GM12878 (cell line): ENCODE measurements at regions not wholly inside any gene's neighbourhood (a gene's known extent, or its start where the extent isn't known, plus 50 kb on each side); places are given as distances from the start of the nearest gene placed in this dataset.

ENCODE experiments used
- ATAC-seq: fragments of 200-7000 bp; cut with Tn5 transposase; 3 replicates; pipeline ENCODE4 v1.9.1; 2020; ENCODE audit warnings: mild to moderate bottlenecking, moderate library complexity
- BruUV-seq: library from RNA; stranded (reverse); fragments of 400-500 nt; replicated peaks from 2 replicates; lab custom pipeline; 2021; lab: Mats Ljungman, UMichigan
- CTCF ChIA-PET: fragments of 300-600 bp; sonication (Branson Sonifier 250); formaldehyde crosslinking; extraction: SDS; loops from one replicate; lab custom pipeline; 2021; ENCODE audit warnings: inconsistent platforms; lab: Yijun Ruan, JAX
- POLR2A ChIA-PET: fragments of 350-600 bp; formaldehyde crosslinking; extraction: SDS; loops from one replicate; lab custom pipeline; 2021; ENCODE audit warnings: inconsistent platforms; lab: Charles Lee
- RAD21 ChIA-PET: fragments of 300-600 bp; sonication (Branson Sonifier 250); formaldehyde crosslinking; loops from one replicate; lab custom pipeline; 2023; ENCODE audit warnings: antibody characterized with exemption; ENCODE audit not compliant: unreplicated experiment; lab: Charles Lee
- SMC1A ChIA-PET: fragments of 300-600 bp; sonication (Branson Sonifier 250); formaldehyde crosslinking; loops from one replicate; lab custom pipeline; 2023; ENCODE audit not compliant: unreplicated experiment, uncharacterized antibody; lab: Charles Lee
- DNase-seq: peaks from one replicate; pipeline ENCODE4 v3.0.0-alpha.2; 2011; ENCODE audit warnings: low read depth, low spot score
- FAIRE-seq: peaks from 3 replicates; lab custom pipeline; 2011; peaks lifted over from hg19 to GRCh38; lab: Jason Lieb, UNC
- H2AFZ ChIP-seq: 2 replicates; pipeline ENCODE4 v1.6.0; 2011; ENCODE audit warnings: low read depth, low read length, control low read depth; ENCODE audit not compliant: control insufficient read depth
- H3K27ac ChIP-seq: 2 replicates; pipeline ENCODE4 v1.5.1; 2011; ENCODE audit warnings: control low read depth; ENCODE audit not compliant: control insufficient read depth, insufficient read depth
- H3K27me3 ChIP-seq, 2 experiments: replicated peaks in 1 of 2; 2 replicates each; pipeline versions ENCODE4 v1.6.0 to v1.6.1; 2011; ENCODE audit warnings: low read length in 1 of 2; ENCODE audit not compliant: control insufficient read depth in 2 of 2, insufficient read depth in 2 of 2
- H3K36me3 ChIP-seq, 2 experiments: 2 replicates each; pipeline ENCODE4 v1.5.1; 2011; ENCODE audit warnings: low read length in 1 of 2; ENCODE audit not compliant: control insufficient read depth in 2 of 2, insufficient read depth in 2 of 2
- H3K4me1 ChIP-seq: 2 replicates; pipeline ENCODE4 v1.6.1; 2011; ENCODE audit warnings: mild to moderate bottlenecking, low read length, moderate library complexity, mixed read lengths; ENCODE audit not compliant: control insufficient read depth, insufficient read depth
- H3K4me2 ChIP-seq: 2 replicates; pipeline ENCODE4 v1.6.0; 2011; ENCODE audit warnings: control low read depth; ENCODE audit not compliant: control insufficient read depth, insufficient read depth
- H3K4me3 ChIP-seq: fragments of 200-600 bp; sonication (generic); 2 replicates; pipeline ENCODE4 v1.5.1; 2016
- H3K79me2 ChIP-seq: 2 replicates; pipeline ENCODE4 v1.6.0; 2011; ENCODE audit warnings: low read length; ENCODE audit not compliant: control insufficient read depth, insufficient read depth
- H3K9ac ChIP-seq: 2 replicates; pipeline ENCODE4 v1.8.0; 2011; ENCODE audit warnings: low read length, control low read depth, mixed read lengths; ENCODE audit not compliant: control insufficient read depth, insufficient read depth
- H3K9me3 ChIP-seq: replicated peaks from 3 replicates; pipeline ENCODE4 v1.5.1; 2011; ENCODE audit warnings: mild to moderate bottlenecking, low read length; ENCODE audit not compliant: control insufficient read depth, insufficient read depth
- H4K20me1 ChIP-seq: 2 replicates; pipeline ENCODE4 v1.6.0; 2011; ENCODE audit not compliant: control insufficient read depth, insufficient read depth
- BHLHE40 ChIP-seq, 2 experiments: fragments of 450-650 bp in 1 of 2; IDR thresholded peaks; 2 replicates each; pipeline ENCODE4 v1.6.1; 2011 to 2017; ENCODE audit warnings: low read depth in 2 of 2, borderline replicate concordance in 1 of 2, improper control_type of control experiment in 1 of 2, low read length in 1 of 2, mild to moderate bottlenecking in 1 of 2
- CHD1 ChIP-seq: IDR thresholded peaks from 2 replicates; pipeline ENCODE4 v1.6.1; 2012; ENCODE audit warnings: low read depth, low read length, improper control_type of control experiment
- ETV6 ChIP-seq, 2 experiments: fragments of 450-650 bp in 1 of 2; IDR thresholded peaks in 1 of 2; conservative IDR thresholded peaks in 1 of 2; 2 replicates each; pipeline ENCODE4 v1.6.1; 2014; ENCODE audit warnings: antibody characterized with exemption in 1 of 2, borderline replicate concordance in 1 of 2, low read depth in 1 of 2, mild to moderate bottlenecking in 1 of 2, moderate library complexity in 1 of 2
- GATAD2B ChIP-seq: fragments of 450-650 bp; conservative IDR thresholded peaks from 2 replicates; pipeline ENCODE4 v1.6.1; 2017; ENCODE audit warnings: low read depth, mild to moderate bottlenecking, moderate library complexity
- HCFC1 ChIP-seq: fragments of 150-350 bp; IDR thresholded peaks from 2 replicates; pipeline ENCODE4 v1.6.1; 2014; ENCODE audit warnings: low read length
- HDAC2 ChIP-seq: fragments of 200-600 bp; sonication (generic); IDR thresholded peaks from 2 replicates; pipeline ENCODE4 v1.6.1; 2017
- HDGF ChIP-seq: fragments of 450-650 bp; IDR thresholded peaks from 2 replicates; pipeline ENCODE4 v1.6.1; 2016; ENCODE audit warnings: antibody characterized with exemption
- IKZF1 ChIP-seq: fragments of 450-650 bp; conservative IDR thresholded peaks from 2 replicates; pipeline ENCODE4 v1.6.1; 2017; ENCODE audit warnings: antibody characterized with exemption, mild to moderate bottlenecking
- SMAD5 ChIP-seq: IDR thresholded peaks from 2 replicates; pipeline ENCODE4 v1.6.1; 2016; ENCODE audit warnings: antibody characterized with exemption, low read depth
- SMC3 ChIP-seq: IDR thresholded peaks from 2 replicates; pipeline ENCODE4 v1.6.1; 2011; ENCODE audit warnings: low read length, improper control_type of control experiment, borderline replicate concordance
- SP1 ChIP-seq: IDR thresholded peaks from one replicate; pipeline ENCODE4 v1.6.1; 2011; ENCODE audit warnings: low read depth, low read length
- STAT1 ChIP-seq: fragments of 450-650 bp; conservative IDR thresholded peaks from 2 replicates; pipeline ENCODE4 v1.6.1; 2014; ENCODE audit warnings: antibody characterized with exemption, mild to moderate bottlenecking
- SUZ12 ChIP-seq: fragments of 200-600 bp; sonication (generic); IDR thresholded peaks from one replicate; pipeline ENCODE4 v1.6.1; 2018; ENCODE audit warnings: antibody characterized with exemption, mild to moderate bottlenecking; ENCODE audit not compliant: unreplicated experiment
- WGBS: methylation state at CpG from one replicate; pipeline ENCODE4 v1.1.6; 2016; ENCODE audit warnings: low lambda C conversion rate; ENCODE audit not compliant: insufficient replicate concordance, insufficient coverage; ENCODE audit errors: missing lambda C conversion rate; 5-methylcytosine and 5-hydroxymethylcytosine counted together
- in situ Hi-C: fragments of 300-500 bp; cut with MboI; formaldehyde crosslinking; loops from 9 replicates; pipeline ENCODE4 v1.14.3; 2018; ENCODE audit warnings: mixed read lengths
- intact Hi-C: fragments of 100-400 bp; cut with micrococcal nuclease; formaldehyde crosslinking; loops from one replicate; pipeline ENCODE4 v1.14.2; 2022; ENCODE audit not compliant: unreplicated experiment
- TF ChIP-seq, protein P1 (sequence below): fragments of 450-650 bp; IDR thresholded peaks from 2 replicates; pipeline ENCODE4 v1.6.1; 2017; ENCODE audit warnings: mild to moderate bottlenecking
- TF ChIP-seq, protein P2 (sequence below): fragments of 450-650 bp; IDR thresholded peaks from 2 replicates; pipeline ENCODE4 v1.6.1; 2017; ENCODE audit warnings: mild to moderate bottlenecking, low read depth, inconsistent platforms; ENCODE audit not compliant: poor library complexity, severe bottlenecking
- TF ChIP-seq, protein P3 (sequence below): fragments of 450-650 bp; IDR thresholded peaks from 2 replicates; pipeline ENCODE4 v1.6.1; 2017; ENCODE audit warnings: mild to moderate bottlenecking, moderate library complexity
- TF ChIP-seq, protein P4 (sequence below): IDR thresholded peaks from 2 replicates; pipeline ENCODE4 v1.6.1; 2012; ENCODE audit warnings: low read length, inconsistent platforms

DNA sequence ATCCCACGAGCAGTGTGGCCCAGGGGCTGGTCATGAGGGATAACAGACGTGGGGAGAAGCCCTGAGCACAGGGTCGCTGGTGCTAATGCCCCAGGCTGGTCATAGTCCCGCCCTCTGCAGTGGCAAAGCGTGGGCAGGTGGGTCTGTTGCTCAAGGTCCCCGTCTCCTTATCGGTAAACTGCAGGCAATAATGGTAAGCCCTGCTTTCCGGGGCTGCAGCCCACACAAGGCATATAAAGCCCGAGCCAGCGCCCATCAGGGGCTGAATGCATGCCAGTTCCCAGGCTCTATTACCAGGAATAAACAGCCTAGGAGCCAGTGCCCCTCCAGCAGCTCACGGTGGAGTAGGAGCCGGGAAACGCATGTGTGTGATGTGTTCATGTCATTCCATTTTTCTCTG, 261.0 kb downstream of the BRD1 start:
- CTCF ChIA-PET = no interaction called here
- TF ChIP-seq HDGF = no peak
- no peak for TF ChIP-seq SUZ12
- TF ChIP-seq SMAD5 = no peak
- no peak for TF ChIP-seq ETV6 (conservative IDR thresholded peaks at IDR 0.05 in 1 of 2, IDR thresholded peaks at IDR 0.05 in 1 of 2; ENCODE audit: borderline replicate concordance in 1 of 2, low read depth in 1 of 2)
- TF ChIP-seq GATAD2B = no peak
- TF ChIP-seq, protein P1, sequence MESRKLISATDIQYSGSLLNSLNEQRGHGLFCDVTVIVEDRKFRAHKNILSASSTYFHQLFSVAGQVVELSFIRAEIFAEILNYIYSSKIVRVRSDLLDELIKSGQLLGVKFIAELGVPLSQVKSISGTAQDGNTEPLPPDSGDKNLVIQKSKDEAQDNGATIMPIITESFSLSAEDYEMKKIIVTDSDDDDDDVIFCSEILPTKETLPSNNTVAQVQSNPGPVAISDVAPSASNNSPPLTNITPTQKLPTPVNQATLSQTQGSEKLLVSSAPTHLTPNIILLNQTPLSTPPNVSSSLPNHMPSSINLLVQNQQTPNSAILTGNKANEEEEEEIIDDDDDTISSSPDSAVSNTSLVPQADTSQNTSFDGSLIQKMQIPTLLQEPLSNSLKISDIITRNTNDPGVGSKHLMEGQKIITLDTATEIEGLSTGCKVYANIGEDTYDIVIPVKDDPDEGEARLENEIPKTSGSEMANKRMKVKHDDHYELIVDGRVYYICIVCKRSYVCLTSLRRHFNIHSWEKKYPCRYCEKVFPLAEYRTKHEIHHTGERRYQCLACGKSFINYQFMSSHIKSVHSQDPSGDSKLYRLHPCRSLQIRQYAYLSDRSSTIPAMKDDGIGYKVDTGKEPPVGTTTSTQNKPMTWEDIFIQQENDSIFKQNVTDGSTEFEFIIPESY = no peak
- TF ChIP-seq SP1 = no peak
- TF ChIP-seq SMC3 = no peak
- TF ChIP-seq, protein P2, sequence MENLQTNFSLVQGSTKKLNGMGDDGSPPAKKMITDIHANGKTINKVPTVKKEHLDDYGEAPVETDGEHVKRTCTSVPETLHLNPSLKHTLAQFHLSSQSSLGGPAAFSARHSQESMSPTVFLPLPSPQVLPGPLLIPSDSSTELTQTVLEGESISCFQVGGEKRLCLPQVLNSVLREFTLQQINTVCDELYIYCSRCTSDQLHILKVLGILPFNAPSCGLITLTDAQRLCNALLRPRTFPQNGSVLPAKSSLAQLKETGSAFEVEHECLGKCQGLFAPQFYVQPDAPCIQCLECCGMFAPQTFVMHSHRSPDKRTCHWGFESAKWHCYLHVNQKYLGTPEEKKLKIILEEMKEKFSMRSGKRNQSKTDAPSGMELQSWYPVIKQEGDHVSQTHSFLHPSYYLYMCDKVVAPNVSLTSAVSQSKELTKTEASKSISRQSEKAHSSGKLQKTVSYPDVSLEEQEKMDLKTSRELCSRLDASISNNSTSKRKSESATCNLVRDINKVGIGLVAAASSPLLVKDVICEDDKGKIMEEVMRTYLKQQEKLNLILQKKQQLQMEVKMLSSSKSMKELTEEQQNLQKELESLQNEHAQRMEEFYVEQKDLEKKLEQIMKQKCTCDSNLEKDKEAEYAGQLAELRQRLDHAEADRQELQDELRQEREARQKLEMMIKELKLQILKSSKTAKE = no peak
- TF ChIP-seq HCFC1 = no peak
- TF ChIP-seq, protein P3, sequence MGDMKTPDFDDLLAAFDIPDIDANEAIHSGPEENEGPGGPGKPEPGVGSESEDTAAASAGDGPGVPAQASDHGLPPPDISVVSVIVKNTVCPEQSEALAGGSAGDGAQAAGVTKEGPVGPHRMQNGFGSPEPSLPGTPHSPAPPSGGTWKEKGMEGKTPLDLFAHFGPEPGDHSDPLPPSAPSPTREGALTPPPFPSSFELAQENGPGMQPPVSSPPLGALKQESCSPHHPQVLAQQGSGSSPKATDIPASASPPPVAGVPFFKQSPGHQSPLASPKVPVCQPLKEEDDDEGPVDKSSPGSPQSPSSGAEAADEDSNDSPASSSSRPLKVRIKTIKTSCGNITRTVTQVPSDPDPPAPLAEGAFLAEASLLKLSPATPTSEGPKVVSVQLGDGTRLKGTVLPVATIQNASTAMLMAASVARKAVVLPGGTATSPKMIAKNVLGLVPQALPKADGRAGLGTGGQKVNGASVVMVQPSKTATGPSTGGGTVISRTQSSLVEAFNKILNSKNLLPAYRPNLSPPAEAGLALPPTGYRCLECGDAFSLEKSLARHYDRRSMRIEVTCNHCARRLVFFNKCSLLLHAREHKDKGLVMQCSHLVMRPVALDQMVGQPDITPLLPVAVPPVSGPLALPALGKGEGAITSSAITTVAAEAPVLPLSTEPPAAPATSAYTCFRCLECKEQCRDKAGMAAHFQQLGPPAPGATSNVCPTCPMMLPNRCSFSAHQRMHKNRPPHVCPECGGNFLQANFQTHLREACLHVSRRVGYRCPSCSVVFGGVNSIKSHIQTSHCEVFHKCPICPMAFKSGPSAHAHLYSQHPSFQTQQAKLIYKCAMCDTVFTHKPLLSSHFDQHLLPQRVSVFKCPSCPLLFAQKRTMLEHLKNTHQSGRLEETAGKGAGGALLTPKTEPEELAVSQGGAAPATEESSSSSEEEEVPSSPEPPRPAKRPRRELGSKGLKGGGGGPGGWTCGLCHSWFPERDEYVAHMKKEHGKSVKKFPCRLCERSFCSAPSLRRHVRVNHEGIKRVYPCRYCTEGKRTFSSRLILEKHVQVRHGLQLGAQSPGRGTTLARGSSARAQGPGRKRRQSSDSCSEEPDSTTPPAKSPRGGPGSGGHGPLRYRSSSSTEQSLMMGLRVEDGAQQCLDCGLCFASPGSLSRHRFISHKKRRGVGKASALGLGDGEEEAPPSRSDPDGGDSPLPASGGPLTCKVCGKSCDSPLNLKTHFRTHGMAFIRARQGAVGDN = no peak
- TF ChIP-seq BHLHE40 (IDR thresholded peaks at IDR 0.05; ENCODE audit: borderline replicate concordance in 1 of 2, low read depth in 2 of 2, low read length in 1 of 2) = no peak
- TF ChIP-seq STAT1 = no peak
- TF ChIP-seq HDAC2 = no peak
- TF ChIP-seq, protein P4, sequence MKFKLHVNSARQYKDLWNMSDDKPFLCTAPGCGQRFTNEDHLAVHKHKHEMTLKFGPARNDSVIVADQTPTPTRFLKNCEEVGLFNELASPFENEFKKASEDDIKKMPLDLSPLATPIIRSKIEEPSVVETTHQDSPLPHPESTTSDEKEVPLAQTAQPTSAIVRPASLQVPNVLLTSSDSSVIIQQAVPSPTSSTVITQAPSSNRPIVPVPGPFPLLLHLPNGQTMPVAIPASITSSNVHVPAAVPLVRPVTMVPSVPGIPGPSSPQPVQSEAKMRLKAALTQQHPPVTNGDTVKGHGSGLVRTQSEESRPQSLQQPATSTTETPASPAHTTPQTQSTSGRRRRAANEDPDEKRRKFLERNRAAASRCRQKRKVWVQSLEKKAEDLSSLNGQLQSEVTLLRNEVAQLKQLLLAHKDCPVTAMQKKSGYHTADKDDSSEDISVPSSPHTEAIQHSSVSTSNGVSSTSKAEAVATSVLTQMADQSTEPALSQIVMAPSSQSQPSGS = no peak
- no peak for TF ChIP-seq IKZF1
- no peak for TF ChIP-seq CHD1

More for the DNA sequence above, 261.0 kb downstream of the BRD1 start:
- Histone ChIP-seq H3K9ac (no peak overlapping the region), H4K20me1 (no peaks in the 10 kb centered on the region), H2AFZ (no peak overlapping the region), H3K36me3 (no peaks in the 10 kb centered on the region), H3K4me2 (no peak overlapping the region), H3K27me3 (no peaks in the 10 kb centered on the region), H3K4me1 (no peaks in the 10 kb centered on the region), H3K79me2 (no peaks in the 10 kb centered on the region; the same call in 1 of the 2 replicates), H3K4me3 (no peak overlapping the region), H3K27ac (no peak overlapping the region), H3K9me3 (no peaks in the 10 kb centered on the region; the same call in 2 of the 3 replicates)
- in situ Hi-C loops (no loop called here), intact Hi-C loops (no loop called here)
- no peak for FAIRE-seq
- WGBS = 64% methylated on average over 13 of the region's 13 CpGs
- ChIA-PET POLR2A (no interaction called here), RAD21 (no interaction called here), SMC1A (no interaction called here)
- no TSS peak for BruUV-seq
- no peak for ATAC-seq
- no peak for DNase-seq
